GM23338 (cell line): ENCODE measurements at regions not wholly inside any gene's neighbourhood (a gene's known extent, or its start where the extent isn't known, plus 50 kb on each side); places are given as distances from the start of the nearest gene placed in this dataset.

Source experiments
- CREB1 ChIP-seq: fragments of 250-450 bp; sonication (Bioruptor Pico); IDR thresholded peaks from 2 replicates; pipeline ENCODE4 v1.5.0; 2020; ENCODE audit warnings: low read depth, mild to moderate bottlenecking, moderate library complexity
- CTCF ChIP-seq, 2 experiments: fragments of 200-600 bp in 1 of 2; sonication (generic) in 1 of 2; conservative IDR thresholded peaks; 2 replicates each; pipeline versions ENCODE4 v1.5.1 to v1.6.1; 2016 to 2017; ENCODE audit warnings: antibody characterized with exemption in 2 of 2, low read depth in 2 of 2, mild to moderate bottlenecking in 2 of 2, moderate library complexity in 1 of 2
- ETS1 ChIP-seq: IDR thresholded peaks from 2 replicates; pipeline ENCODE4 v1.6.1; 2016; ENCODE audit warnings: antibody characterized with exemption
- EZH2 ChIP-seq: fragments of 200-600 bp; sonication (generic); IDR thresholded peaks from one replicate; pipeline ENCODE4 v1.8.0; 2017; ENCODE audit warnings: antibody characterized with exemption, mild to moderate bottlenecking, low read depth; ENCODE audit not compliant: unreplicated experiment
- EZH2phosphoT487 ChIP-seq: fragments of 200-600 bp; sonication (generic); IDR thresholded peaks from one replicate; pipeline ENCODE4 v1.8.1; 2018; ENCODE audit warnings: antibody characterized with exemption; ENCODE audit not compliant: unreplicated experiment
- JUNB ChIP-seq: IDR thresholded peaks from one replicate; pipeline ENCODE4 v1.6.1; 2016; ENCODE audit warnings: antibody characterized with exemption; ENCODE audit not compliant: unreplicated experiment
- NANOG ChIP-seq: IDR thresholded peaks from 2 replicates; pipeline ENCODE4 v1.6.1; 2016; ENCODE audit warnings: antibody characterized with exemption, borderline replicate concordance
- POLR2AphosphoS5 ChIP-seq: IDR thresholded peaks from 2 replicates; pipeline ENCODE4 v1.6.1; 2016; ENCODE audit warnings: antibody characterized with exemption, low read depth
- REST ChIP-seq: IDR thresholded peaks from one replicate; pipeline ENCODE4 v1.6.1; 2018; ENCODE audit warnings: antibody characterized with exemption; ENCODE audit not compliant: unreplicated experiment
- STAT1 ChIP-seq: IDR thresholded peaks from one replicate; pipeline ENCODE4 v1.6.1; 2016; ENCODE audit warnings: antibody characterized with exemption; ENCODE audit not compliant: unreplicated experiment
- ZNF114 ChIP-seq: fragments of 250-450 bp; sonication (Bioruptor Pico); IDR thresholded peaks from 2 replicates; pipeline ENCODE4 v1.5.0; 2020; ENCODE audit warnings: mild to moderate bottlenecking, moderate library complexity
- ZNF462 ChIP-seq: fragments of 250-450 bp; sonication (Bioruptor Pico); IDR thresholded peaks from 2 replicates; pipeline ENCODE4 v1.5.0; 2020; ENCODE audit warnings: mild to moderate bottlenecking, moderate library complexity

DNA sequence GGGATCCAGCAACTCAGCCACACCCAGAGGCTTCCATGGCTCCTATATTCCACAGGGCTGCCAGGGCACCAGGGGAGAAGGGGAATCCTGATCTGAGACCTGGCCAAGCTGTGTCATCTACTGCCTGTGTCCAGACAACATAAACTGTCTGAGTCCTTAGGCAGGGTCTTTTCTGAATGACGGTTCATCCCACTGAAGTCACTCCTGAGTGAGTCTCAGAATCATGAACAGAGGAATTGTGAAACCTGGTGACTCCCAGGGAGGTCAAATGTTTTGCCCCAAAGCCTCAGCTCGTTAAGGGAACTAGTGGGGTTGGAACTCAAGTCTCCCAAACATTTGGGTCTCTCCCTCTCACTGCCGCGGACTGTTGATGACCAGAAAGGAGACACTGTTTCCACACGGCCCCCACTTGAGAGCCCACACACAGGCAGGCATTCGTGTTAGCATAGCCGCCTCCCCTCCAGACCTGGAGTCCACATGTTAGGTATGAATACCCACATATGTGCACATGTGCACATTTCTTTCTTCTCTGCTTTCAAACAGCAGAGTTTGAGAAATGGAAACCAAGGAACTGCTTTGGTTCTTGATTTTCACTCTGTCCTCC lies 87.2 kb upstream of the KCNK12 start:
- TF ChIP-seq EZH2phosphoT487: no peak
- no peak for TF ChIP-seq REST
- no peak for TF ChIP-seq CTCF (conservative IDR thresholded peaks at IDR 0.05; ENCODE audit: low read depth in 2 of 2)
- TF ChIP-seq CREB1 (CRISPR knock-in tag): no peak
- TF ChIP-seq EZH2: no peak
- TF ChIP-seq POLR2AphosphoS5: no peak
- no peak for TF ChIP-seq JUNB
- TF ChIP-seq ZNF462 (CRISPR knock-in tag): no peak
- no peak for TF ChIP-seq STAT1
- TF ChIP-seq ETS1: no peak
- TF ChIP-seq ZNF114 (CRISPR knock-in tag): no peak
- TF ChIP-seq NANOG: no peak
